HFFc6 (cell line): ENCODE measurements at regions not wholly inside any gene's neighbourhood (a gene's known extent, or its start where the extent isn't known, plus 50 kb on each side); places are given as distances from the start of the nearest gene placed in this dataset.

Experiments
- DNase-seq: peaks from one replicate; pipeline ENCODE4 v3.0.0-alpha.2; 2018
- H3K27ac Mint-ChIP-seq: 2 replicates; pipeline ENCODE4 v1.8.0; 2020; ENCODE audit warnings: mild to moderate bottlenecking, mixed read lengths
- H3K27me3 Mint-ChIP-seq: 2 replicates; pipeline ENCODE4 v1.8.0; 2021; ENCODE audit warnings: mild to moderate bottlenecking, moderate library complexity, mixed read lengths; ENCODE audit not compliant: insufficient read depth
- H3K36me3 Mint-ChIP-seq: 2 replicates; pipeline ENCODE4 v1.8.0; 2021; ENCODE audit warnings: low read depth, mixed read lengths
- H3K4me1 Mint-ChIP-seq: 2 replicates; pipeline ENCODE4 v1.8.0; 2020; ENCODE audit warnings: low read depth, mixed read lengths
- H3K4me3 Mint-ChIP-seq: 2 replicates; pipeline ENCODE4 v1.8.0; 2020; ENCODE audit warnings: mild to moderate bottlenecking, moderate library complexity, mixed read lengths
- H3K9me3 Mint-ChIP-seq: 2 replicates; pipeline ENCODE4 v1.8.0; 2020; ENCODE audit warnings: mild to moderate bottlenecking, mixed read lengths
- CTCF ChIP-seq: fragments of 200-600 bp; sonication (generic); IDR thresholded peaks from 2 replicates; pipeline ENCODE4 v1.5.0; 2021; ENCODE audit warnings: antibody characterized with exemption, mild to moderate bottlenecking

- Mint-ChIP-seq H3K27ac (peak overlapping the region; percentile 46), H3K4me3 (peak overlapping the region; percentile 65), H3K27me3 (peaks cover 5% of the 10 kb centered on the region), H3K9me3 (no peaks in the 10 kb centered on the region), H3K4me1 (peaks cover 28% of the 10 kb centered on the region), H3K36me3 (no peaks in the 10 kb centered on the region)
- TF ChIP-seq CTCF, result no peak
- DNase-seq, result peak; percentile 18
Measured at GRCh38 chr15:100759106-100759505, 120.5 kb upstream of the ALDH1A3 start.

- Mint-ChIP-seq H3K9me3 (no peaks in the 10 kb centered on the region), H3K27ac (peak overlapping the region; percentile 46), H3K4me1 (peaks cover 29% of the 10 kb centered on the region), H3K27me3 (peaks cover 5% of the 10 kb centered on the region), H3K36me3 (no peaks in the 10 kb centered on the region), H3K4me3 (peak overlapping the region; percentile 65)
- DNase-seq, result peak; percentile 70
- TF ChIP-seq CTCF, result no peak
Measured at GRCh38 chr15:100759698-100760356, 119.8 kb upstream of the ALDH1A3 start.

- Mint-ChIP-seq H3K27ac (no peak overlapping the region), H3K27me3 (peaks cover 10% of the 10 kb centered on the region), H3K4me3 (no peak overlapping the region; the same call in 1 of the 2 replicates), H3K9me3 (no peaks in the 10 kb centered on the region), H3K36me3 (no peaks in the 10 kb centered on the region), H3K4me1 (peaks cover 35% of the 10 kb centered on the region)
- DNase-seq, result no peak
- TF ChIP-seq CTCF, result no peak
Measured at GRCh38 chr15:100760357-100760903, 119.2 kb upstream of the ALDH1A3 start.

GRCh38 chr15:100761290-100761935, 118.2 kb upstream of the ALDH1A3 start:
- Mint-ChIP-seq H3K36me3 (no peaks in the 10 kb centered on the region), H3K4me3 (no peak overlapping the region), H3K9me3 (no peaks in the 10 kb centered on the region), H3K27me3 (peaks cover 16% of the 10 kb centered on the region), H3K27ac (no peak overlapping the region), H3K4me1 (peaks cover 41% of the 10 kb centered on the region)
- TF ChIP-seq CTCF, result no peak
- DNase-seq, result no peak

GRCh38 chr15:100762289-100762688, 117.3 kb upstream of the ALDH1A3 start:
- H3K27me3 Mint-ChIP-seq, result peaks cover 17% of the 10 kb centered on the region

More at GRCh38 chr15:100762289-100762688, 117.3 kb upstream of the ALDH1A3 start:
- no peak for DNase-seq
- no peak overlapping the region for H3K27ac Mint-ChIP-seq
- no peak overlapping the region for H3K4me3 Mint-ChIP-seq
- no peaks in the 10 kb centered on the region for H3K9me3 Mint-ChIP-seq
- no peak for TF ChIP-seq CTCF
- H3K4me1 Mint-ChIP-seq, result peaks cover 41% of the 10 kb centered on the region
- no peaks in the 10 kb centered on the region for H3K36me3 Mint-ChIP-seq
